HK-2 (cell line): ENCODE measurements at regions not wholly inside any gene's neighbourhood (a gene's known extent, or its start where the extent isn't known, plus 50 kb on each side); places are given as distances from the start of the nearest gene placed in this dataset.
"Not testable (repeated sequence)": the region's sequence is repeated elsewhere in the genome, so short reads cannot be mapped to it uniquely, and the experiment has no call there.

Experiments used
- DNase-seq: peaks from one replicate; pipeline ENCODE4 v3.0.0-alpha.2; 2018; ENCODE audit not compliant: unreplicated experiment

GRCh38 chr14:28603606-28604005, 163.0 kb upstream of the FOXG1 start:
- no peak for DNase-seq

GRCh38 chr14:28607661-28608060, 158.9 kb upstream of the FOXG1 start:
- DNase-seq: no peak

DNA sequence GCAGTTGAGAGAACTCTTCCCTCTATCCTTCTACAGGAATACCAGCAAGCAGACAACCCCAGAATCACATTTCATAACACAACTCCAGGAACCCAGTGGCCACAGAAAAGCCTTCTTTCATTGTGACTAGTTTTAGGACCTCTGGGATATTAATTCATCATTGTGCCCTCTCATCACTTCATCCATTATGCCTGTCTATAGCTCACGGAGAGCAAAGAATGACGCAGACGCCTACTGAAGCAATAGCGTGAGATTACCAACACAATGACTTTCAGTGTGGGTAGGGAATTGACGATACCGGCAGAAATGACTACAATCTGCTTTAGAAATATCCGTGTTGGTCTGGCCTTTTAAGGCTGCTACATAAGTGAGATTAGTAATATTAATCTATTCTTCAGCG, 158.1 kb upstream of the FOXG1 start:
- DNase-seq: no peak

DNA sequence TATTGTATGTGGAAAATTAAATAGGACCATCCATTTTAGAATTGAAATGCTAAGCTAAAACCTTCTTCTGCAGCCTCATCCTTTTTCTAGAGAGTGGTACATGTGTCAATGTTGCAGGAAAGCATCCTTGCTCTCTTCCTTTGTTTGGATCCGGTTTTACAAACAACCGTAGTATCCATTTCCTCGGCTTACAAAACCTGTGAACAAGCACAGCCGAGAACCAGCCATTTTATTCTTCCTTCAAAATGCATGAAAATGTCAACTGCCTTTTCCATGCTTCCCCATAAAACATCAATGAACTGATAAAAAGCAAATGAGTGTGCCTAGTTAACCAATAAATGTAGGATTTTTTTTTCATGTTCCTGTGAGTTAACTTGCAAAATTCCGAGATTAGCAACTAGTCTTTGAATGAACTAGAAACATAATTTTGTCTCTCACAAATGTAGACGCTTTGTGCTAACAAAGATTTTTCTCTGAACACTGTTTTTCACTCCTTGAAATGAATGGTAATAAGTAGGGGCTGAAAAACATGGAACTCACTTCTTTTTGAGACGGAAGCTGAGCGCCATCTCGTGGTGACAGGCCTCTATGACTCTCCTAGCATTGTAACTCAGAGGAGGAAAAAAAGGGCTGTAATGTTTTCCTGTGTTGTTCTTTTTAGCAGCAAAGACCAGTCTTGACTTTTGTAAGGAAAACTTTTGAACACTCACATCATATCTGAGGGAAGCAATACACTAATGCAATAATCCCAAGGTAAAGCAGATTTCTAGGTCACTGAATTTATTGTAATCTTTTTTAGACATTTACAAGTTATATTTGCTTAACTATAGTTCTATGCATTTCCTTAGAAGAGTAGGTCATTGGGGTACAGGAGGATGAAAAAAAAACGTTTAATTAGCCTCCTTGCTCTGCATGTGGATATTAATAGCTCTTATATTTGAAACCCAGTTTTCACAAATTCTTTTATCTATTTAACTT, 157.4 kb upstream of the FOXG1 start:
- DNase-seq: peak; percentile 51

- no peak for DNase-seq
Observed at GRCh38 chr14:28612414-28612813, 154.2 kb upstream of the FOXG1 start.

DNA sequence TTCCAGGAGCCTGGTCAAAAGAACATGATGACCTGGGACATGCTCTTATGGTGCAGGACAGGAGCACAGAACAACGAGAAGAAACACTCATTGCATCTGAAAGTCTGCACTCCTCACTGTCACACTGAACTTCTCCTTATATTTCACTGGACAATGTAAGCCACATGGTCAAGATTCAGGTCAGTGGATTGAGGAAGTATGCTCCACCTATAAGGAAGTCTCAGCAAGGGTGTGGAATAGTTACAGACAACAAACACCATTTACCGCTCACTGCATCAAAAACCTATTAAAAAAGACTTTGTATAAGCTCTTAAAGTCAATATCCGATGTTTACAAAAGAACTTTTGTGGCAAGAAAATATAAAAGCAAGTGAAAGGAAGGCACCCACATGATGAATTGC, 153.1 kb upstream of the FOXG1 start:
- DNase-seq: no peak

DNA sequence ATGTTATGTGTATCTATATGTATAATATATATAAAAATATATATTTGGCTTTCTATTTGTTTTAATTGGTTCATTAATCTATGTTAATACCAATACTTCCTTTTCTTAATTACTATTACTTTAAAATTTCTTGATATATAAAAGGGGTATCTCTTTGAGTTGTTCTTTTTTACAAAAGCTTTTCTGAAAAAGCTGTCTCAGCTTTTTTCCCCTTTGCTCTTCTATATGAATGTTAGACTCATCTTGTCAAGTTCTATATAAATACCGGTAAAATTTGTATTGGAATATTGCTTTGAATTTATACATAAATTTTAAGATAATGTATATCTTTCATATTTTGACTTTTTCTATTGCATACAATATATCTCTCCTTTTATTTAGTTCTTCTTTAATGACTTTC, 139.8 kb upstream of the FOXG1 start:
- no peak for DNase-seq

GRCh38 chr14:28629328-28630004, 137.1 kb upstream of the FOXG1 start:
- no peak for DNase-seq

- DNase-seq: no peak
Observed at GRCh38 chr14:28630100-28630499, 136.5 kb upstream of the FOXG1 start.

GRCh38 chr14:28635387-28635786, 131.2 kb upstream of the FOXG1 start:
- no peak for DNase-seq

DNA sequence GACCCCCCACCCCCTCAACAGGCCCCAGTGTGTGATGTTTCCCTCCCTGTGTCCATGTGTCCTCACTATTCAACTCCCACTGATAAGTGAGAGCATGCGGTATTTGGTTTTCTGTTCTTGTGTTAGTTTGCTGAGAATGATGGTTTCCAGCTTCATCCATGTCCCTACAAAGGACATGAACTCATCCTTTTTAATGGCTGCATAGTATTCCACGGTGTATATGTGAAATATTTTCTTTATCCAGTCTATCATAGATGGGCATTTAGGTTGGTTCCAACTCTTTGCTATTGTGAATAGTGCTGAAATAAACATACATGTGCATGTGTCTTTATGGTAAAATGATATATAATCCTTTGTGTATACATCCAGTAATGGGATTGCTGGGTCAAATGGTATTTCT, 130.8 kb upstream of the FOXG1 start:
- not testable (repeated sequence) for DNase-seq

GRCh38 chr14:28641189-28641588, 125.4 kb upstream of the FOXG1 start:
- not testable (repeated sequence) for DNase-seq

DNA sequence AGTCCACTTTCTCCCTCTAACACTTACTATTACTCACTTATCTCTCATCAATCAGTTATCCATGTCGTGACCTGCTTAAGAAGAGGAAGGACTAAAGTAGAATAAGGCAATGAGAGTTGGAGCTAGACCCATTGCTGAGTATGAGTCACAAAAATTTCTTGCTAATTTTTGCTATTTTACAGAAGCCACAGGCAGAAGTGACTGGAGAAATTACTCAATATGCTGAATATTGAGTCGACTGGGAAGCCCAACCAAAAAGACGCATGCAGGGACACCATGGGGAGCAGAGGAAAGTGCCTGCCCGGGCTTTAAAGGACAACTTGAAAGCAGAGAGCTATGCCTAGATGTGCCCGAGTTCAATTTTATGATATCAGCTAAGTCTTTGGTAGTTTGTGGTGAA, 115.4 kb upstream of the FOXG1 start:
- no peak for DNase-seq

DNA sequence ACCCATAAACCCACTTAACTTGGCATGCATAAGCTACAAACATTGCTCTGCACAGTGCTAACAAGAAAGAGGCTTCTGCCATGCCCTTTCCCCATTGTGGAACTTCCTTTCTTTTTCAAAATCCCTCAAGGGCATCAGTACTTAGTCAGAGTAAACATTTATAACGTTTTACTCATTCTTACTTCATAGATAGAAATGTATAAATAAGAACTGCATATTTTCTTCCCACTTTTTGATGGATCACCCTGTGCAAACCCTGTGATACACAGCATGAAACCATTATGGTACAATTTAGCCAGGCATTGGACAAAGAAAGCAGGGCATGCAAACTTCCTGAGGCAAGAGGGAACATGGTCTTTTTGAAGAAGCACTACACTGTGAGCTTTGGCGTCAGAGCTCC, 113.8 kb upstream of the FOXG1 start:
- no peak for DNase-seq

GRCh38 chr14:28653521-28653920, 113.1 kb upstream of the FOXG1 start:
- DNase-seq: no peak

GRCh38 chr14:28656704-28657255, 109.8 kb upstream of the FOXG1 start:
- no peak for DNase-seq

DNA sequence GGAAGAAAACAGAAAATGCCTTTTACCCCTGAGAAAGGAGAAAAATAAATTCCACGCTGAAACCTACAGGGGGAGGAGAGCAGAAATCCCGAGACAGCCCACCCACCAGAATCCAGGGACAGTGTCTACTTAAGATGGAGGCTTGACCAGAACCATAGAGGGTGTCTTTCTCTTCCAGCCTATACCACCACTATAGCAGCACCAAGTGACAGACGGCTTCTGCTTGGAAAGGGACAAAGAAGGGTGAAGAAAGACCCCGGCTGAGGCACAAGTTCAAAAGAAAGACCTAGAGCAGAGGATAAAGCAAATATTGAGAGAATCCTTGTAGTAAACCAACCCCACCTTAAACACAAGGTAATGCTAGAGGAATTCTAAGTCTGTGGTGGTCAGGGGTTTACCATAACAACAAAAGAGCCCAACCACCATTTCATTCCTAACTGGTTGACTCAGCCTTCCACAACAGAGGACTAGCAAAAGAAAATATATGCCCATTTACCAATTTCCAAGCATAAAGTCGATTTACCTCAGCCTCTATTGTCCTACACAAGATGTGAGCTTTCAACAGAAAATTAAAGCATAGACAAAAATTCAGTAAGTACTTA, 105.3 kb upstream of the FOXG1 start:
- peak; percentile 22 for DNase-seq

DNA sequence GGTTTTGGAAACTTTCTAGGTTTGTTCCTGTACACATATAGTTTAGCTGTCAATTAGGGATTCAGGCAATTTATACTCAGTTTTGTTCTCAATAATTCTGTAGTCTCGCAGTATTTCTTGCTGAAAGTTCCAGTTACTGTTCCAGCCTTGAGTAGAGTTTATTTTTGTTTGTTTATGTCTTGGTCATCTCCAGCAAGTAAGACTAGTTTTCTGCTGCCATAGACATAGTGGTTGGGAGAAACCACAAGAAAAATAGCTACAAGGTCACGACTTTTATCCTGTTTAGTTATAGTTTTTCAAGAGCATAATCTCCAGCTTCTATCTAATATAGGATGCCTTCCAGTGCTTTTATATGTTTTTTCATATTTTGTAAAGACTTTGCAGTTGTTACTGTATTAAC, 99.6 kb upstream of the FOXG1 start:
- no peak for DNase-seq

DNA sequence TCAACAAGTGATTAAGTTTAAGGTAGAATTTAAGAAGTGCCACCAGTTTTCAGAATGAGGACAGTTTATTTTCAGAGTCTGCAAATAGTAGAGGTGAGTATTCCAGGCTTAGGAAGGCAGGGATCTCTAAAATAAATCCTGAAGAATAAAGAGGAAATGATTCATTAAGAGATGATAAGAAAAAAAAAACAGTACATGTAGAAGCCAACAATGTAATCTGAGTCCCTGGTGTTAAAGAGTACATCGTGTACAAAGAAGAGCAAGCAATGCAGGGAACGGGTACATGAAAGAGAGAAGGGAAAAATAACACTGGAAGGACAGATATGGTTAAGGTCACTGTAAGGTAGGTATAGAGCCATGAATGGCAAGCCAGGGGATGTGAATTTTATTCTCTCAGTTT, 95.2 kb upstream of the FOXG1 start:
- no peak for DNase-seq

- DNase-seq: no peak
Observed at GRCh38 chr14:28673056-28673455, 93.5 kb upstream of the FOXG1 start.

- DNase-seq: no peak
Observed at GRCh38 chr14:28676479-28676878, 90.1 kb upstream of the FOXG1 start.

GRCh38 chr14:28677381-28677780, 89.2 kb upstream of the FOXG1 start:
- DNase-seq: no peak
